ENCODE measurements at regions not wholly inside any gene's neighbourhood (a gene's known extent, or its start where the extent isn't known, plus 50 kb on each side); places are given as distances from the start of the nearest gene placed in this dataset.

DNA sequence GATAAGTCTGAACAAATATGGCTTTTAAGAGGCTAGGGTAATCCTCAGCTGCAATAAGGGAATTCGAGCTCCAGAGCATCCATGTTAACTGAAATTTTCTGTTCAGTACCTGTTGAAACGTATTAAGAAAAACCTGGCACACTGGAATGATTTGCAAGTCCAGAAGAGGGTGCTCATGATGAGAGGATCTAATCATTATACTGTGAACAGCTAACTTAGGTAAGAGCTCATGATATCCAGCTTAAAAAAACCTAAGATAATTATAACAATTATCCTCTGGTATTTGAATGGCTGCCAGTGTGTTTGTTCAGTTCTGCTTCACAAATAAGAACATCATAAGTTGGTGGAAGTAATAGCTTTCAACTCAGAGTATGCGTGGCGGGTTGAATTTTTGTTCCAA is 1118.3 kb upstream of the DDX18 start:
- TF ChIP-seq, protein P1, sequence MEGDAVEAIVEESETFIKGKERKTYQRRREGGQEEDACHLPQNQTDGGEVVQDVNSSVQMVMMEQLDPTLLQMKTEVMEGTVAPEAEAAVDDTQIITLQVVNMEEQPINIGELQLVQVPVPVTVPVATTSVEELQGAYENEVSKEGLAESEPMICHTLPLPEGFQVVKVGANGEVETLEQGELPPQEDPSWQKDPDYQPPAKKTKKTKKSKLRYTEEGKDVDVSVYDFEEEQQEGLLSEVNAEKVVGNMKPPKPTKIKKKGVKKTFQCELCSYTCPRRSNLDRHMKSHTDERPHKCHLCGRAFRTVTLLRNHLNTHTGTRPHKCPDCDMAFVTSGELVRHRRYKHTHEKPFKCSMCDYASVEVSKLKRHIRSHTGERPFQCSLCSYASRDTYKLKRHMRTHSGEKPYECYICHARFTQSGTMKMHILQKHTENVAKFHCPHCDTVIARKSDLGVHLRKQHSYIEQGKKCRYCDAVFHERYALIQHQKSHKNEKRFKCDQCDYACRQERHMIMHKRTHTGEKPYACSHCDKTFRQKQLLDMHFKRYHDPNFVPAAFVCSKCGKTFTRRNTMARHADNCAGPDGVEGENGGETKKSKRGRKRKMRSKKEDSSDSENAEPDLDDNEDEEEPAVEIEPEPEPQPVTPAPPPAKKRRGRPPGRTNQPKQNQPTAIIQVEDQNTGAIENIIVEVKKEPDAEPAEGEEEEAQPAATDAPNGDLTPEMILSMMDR (conservative IDR thresholded peaks at IDR 0.05; ENCODE audit: low read depth, low read length), result no peak
- TF ChIP-seq SMC3 (IDR thresholded peaks at IDR 0.05; ENCODE audit: low read depth, low read length) (no peak), BHLHE40 (IDR thresholded peaks at IDR 0.05; ENCODE audit: low read depth, low read length) (no peak)
- TF ChIP-seq, protein P2, sequence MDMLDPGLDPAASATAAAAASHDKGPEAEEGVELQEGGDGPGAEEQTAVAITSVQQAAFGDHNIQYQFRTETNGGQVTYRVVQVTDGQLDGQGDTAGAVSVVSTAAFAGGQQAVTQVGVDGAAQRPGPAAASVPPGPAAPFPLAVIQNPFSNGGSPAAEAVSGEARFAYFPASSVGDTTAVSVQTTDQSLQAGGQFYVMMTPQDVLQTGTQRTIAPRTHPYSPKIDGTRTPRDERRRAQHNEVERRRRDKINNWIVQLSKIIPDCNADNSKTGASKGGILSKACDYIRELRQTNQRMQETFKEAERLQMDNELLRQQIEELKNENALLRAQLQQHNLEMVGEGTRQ (IDR thresholded peaks at IDR 0.05; ENCODE audit: low read depth, low read length), result no peak
